AG09309 (cell line): ENCODE measurements at regions not wholly inside any gene's neighbourhood (a gene's known extent, or its start where the extent isn't known, plus 50 kb on each side); places are given as distances from the start of the nearest gene placed in this dataset.

ENCODE experiments used
- DNase-seq: peaks from one replicate; pipeline ENCODE4 v3.0.0-alpha.2; 2010; ENCODE audit warnings: low read depth
- H3K4me3 ChIP-seq: 2 replicates; pipeline ENCODE4 v1.5.1; 2011; ENCODE audit warnings: mild to moderate bottlenecking, low read depth, low read length, moderate library complexity; ENCODE audit not compliant: control insufficient read depth
- TF ChIP-seq, protein P1 (sequence below): IDR thresholded peaks from 2 replicates; pipeline ENCODE4 v1.5.1; 2011; ENCODE audit warnings: mild to moderate bottlenecking, low read depth, low read length, inconsistent platforms; ENCODE audit not compliant: insufficient read depth, control insufficient read depth; ENCODE audit errors: missing control alignments

GRCh38 chr17:78305801-78306200 is 54.1 kb downstream of the SOCS3 start:
- TF ChIP-seq, protein P1, sequence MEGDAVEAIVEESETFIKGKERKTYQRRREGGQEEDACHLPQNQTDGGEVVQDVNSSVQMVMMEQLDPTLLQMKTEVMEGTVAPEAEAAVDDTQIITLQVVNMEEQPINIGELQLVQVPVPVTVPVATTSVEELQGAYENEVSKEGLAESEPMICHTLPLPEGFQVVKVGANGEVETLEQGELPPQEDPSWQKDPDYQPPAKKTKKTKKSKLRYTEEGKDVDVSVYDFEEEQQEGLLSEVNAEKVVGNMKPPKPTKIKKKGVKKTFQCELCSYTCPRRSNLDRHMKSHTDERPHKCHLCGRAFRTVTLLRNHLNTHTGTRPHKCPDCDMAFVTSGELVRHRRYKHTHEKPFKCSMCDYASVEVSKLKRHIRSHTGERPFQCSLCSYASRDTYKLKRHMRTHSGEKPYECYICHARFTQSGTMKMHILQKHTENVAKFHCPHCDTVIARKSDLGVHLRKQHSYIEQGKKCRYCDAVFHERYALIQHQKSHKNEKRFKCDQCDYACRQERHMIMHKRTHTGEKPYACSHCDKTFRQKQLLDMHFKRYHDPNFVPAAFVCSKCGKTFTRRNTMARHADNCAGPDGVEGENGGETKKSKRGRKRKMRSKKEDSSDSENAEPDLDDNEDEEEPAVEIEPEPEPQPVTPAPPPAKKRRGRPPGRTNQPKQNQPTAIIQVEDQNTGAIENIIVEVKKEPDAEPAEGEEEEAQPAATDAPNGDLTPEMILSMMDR: no peak
- DNase-seq: no peak
- no peak overlapping the region for H3K4me3 ChIP-seq

DNA sequence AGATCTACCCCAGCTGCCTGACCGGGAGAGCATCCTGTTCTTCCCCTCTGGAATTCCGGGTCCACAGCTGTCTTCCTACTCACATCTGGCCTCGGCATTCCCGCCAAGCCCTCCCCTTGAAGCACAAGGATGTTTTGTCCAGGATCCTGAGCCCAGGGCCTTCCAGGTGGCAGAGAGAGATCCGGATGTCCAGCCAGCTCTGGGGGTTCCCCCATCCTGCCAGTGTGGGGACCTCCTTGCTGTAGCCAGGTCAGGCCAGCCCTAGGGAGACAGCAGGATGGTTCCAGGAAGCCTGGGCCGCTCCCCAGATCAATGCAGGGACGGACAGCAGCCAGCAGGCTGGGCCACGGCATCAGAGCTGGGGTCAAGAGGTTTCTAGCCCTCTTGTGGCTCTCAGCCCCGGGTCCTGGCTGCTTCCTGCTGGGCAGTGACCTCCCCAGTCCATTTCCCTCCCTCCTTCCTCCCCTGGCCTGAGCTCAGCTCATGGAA is 55.3 kb downstream of the SOCS3 start:
- DNase-seq: no peak
- H3K4me3 ChIP-seq: no peak overlapping the region
- TF ChIP-seq, protein P1: no peak

DNA sequence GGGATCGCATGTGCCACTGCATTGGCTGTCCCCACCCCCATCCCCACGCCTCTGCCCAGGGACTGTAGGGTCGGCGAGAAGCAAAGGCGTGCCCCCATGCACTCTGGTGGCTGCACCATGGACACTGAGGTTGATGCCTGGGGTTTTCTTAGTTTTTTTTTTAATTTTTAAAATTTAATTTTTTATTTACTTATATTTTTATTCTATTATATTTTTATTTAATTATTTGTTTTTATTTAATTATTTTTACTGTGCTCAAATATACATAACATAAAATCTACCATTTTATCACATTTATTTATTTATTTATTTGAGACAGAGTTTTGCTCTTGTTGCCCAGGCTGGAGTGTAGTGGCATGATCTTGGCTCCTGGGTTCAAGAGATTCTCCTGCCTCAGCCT is 57.4 kb downstream of the SOCS3 start:
- DNase-seq: no peak
- TF ChIP-seq, protein P1: no peak

GRCh38 chr17:78301821-78302213 is 58.1 kb downstream of the SOCS3 start:
- no peak overlapping the region for H3K4me3 ChIP-seq
- DNase-seq: no peak
- TF ChIP-seq, protein P1: no peak

More for the DNA sequence above, 57.4 kb downstream of the SOCS3 start:
- H3K4me3 ChIP-seq: no peak overlapping the region

- no peak overlapping the region for H3K4me3 ChIP-seq
- TF ChIP-seq, protein P1: no peak
- no peak for DNase-seq
These were observed 58.7 kb downstream of the SOCS3 start for GRCh38 chr17:78300962-78301820.

GRCh38 chr17:78299049-78299448 is 60.8 kb downstream of the SOCS3 start:
- TF ChIP-seq, protein P1: no peak
- H3K4me3 ChIP-seq: no peak overlapping the region

More at GRCh38 chr17:78299049-78299448, 60.8 kb downstream of the SOCS3 start:
- no peak for DNase-seq
